ENCODE measurements at regions not wholly inside any gene's neighbourhood (a gene's known extent, or its start where the extent isn't known, plus 50 kb on each side); places are given as distances from the start of the nearest gene placed in this dataset.

GRCh38 chr1:37130221-37130948 lies 96.1 kb upstream of the GRIK3 start:
- DNase-seq: no peak

GRCh38 chr1:37131281-37131680 lies 97.0 kb upstream of the GRIK3 start:
- DNase-seq: no peak

GRCh38 chr1:37133276-37134145 lies 99.2 kb upstream of the GRIK3 start:
- no peak for DNase-seq

GRCh38 chr1:37134599-37134998 lies 100.3 kb upstream of the GRIK3 start:
- no peak for DNase-seq

GRCh38 chr1:37135032-37135431 lies 100.7 kb upstream of the GRIK3 start:
- no peak for DNase-seq

GRCh38 chr1:37137014-37137413 lies 102.7 kb upstream of the GRIK3 start:
- DNase-seq: no peak

- DNase-seq: no peak
These were observed 103.3 kb upstream of the GRIK3 start for GRCh38 chr1:37137601-37138000.

GRCh38 chr1:37143800-37144199 lies 109.5 kb upstream of the GRIK3 start:
- no peak for DNase-seq

- no peak for DNase-seq
These were observed 111.8 kb upstream of the GRIK3 start for GRCh38 chr1:37146071-37146470.

GRCh38 chr1:37147392-37147831 lies 113.1 kb upstream of the GRIK3 start:
- no peak for DNase-seq

- DNase-seq: no peak
These were observed 113.6 kb upstream of the GRIK3 start for GRCh38 chr1:37147906-37148305.

- DNase-seq: no peak
These were observed 114.3 kb upstream of the GRIK3 start for GRCh38 chr1:37148663-37149062.

GRCh38 chr1:37149296-37149695 lies 115.0 kb upstream of the GRIK3 start:
- DNase-seq: peak; percentile 33

- DNase-seq: no peak
These were observed 116.7 kb upstream of the GRIK3 start for GRCh38 chr1:37150986-37151385.

GRCh38 chr1:37151789-37152188 lies 117.5 kb upstream of the GRIK3 start:
- no peak for DNase-seq

GRCh38 chr1:37152491-37152890 lies 118.2 kb upstream of the GRIK3 start:
- DNase-seq: no peak

- no peak for DNase-seq
These were observed 119.1 kb upstream of the GRIK3 start for GRCh38 chr1:37153116-37154100.

GRCh38 chr1:37156646-37157045 lies 122.3 kb upstream of the GRIK3 start:
- DNase-seq: no peak

- DNase-seq: no peak
These were observed 123.3 kb upstream of the GRIK3 start for GRCh38 chr1:37157634-37158033.

GRCh38 chr1:37158113-37158749 lies 123.9 kb upstream of the GRIK3 start:
- no peak for DNase-seq

GRCh38 chr1:37159102-37159501 lies 124.8 kb upstream of the GRIK3 start:
- no peak for DNase-seq

GRCh38 chr1:37161171-37161570 lies 126.9 kb upstream of the GRIK3 start:
- no peak for DNase-seq

Data from NCI-H2227 treated with DMSO at 0.1 percent for 48 hours (cell line).